A673 (cell line): ENCODE measurements at regions not wholly inside any gene's neighbourhood (a gene's known extent, or its start where the extent isn't known, plus 50 kb on each side); places are given as distances from the start of the nearest gene placed in this dataset.

Experiments
- EZH2 ChIP-seq: fragments of 200-600 bp; sonication (generic); IDR thresholded peaks from 2 replicates; pipeline ENCODE4 v1.6.1; 2017; ENCODE audit warnings: borderline replicate concordance, low read depth, mild to moderate bottlenecking, mixed read lengths, antibody characterized with exemption, low read length; ENCODE audit not compliant: poor library complexity, severe bottlenecking
- TF ChIP-seq, protein P1 (sequence below): fragments of 300-800, 200-600 bp; sonication (generic); conservative IDR thresholded peaks from 2 replicates; pipeline ENCODE4 v1.5.1; 2017; ENCODE audit warnings: low read depth, mild to moderate bottlenecking, antibody characterized with exemption, low read length, moderate library complexity, mixed read lengths

DNA sequence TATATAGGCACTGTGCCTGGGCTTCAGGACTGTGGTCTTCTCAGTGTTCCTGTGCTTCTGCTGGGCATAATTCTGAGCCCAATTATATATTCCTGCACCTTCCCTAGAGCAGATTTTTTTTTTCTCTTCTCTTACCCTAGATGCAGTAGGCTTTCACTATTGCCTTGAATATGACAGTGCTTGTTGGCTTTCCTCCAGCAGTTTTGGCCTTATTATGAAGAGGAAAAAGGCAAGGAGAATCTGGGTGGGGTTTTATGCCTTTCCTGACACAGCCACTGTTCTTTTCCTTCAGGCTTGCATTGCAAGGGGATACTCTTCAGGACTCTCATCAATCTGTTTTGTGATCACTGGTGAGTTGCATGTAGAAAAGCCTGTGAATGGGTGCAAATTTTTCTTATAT lies 221.9 kb upstream of the CELF4 start:
- TF ChIP-seq, protein P1, sequence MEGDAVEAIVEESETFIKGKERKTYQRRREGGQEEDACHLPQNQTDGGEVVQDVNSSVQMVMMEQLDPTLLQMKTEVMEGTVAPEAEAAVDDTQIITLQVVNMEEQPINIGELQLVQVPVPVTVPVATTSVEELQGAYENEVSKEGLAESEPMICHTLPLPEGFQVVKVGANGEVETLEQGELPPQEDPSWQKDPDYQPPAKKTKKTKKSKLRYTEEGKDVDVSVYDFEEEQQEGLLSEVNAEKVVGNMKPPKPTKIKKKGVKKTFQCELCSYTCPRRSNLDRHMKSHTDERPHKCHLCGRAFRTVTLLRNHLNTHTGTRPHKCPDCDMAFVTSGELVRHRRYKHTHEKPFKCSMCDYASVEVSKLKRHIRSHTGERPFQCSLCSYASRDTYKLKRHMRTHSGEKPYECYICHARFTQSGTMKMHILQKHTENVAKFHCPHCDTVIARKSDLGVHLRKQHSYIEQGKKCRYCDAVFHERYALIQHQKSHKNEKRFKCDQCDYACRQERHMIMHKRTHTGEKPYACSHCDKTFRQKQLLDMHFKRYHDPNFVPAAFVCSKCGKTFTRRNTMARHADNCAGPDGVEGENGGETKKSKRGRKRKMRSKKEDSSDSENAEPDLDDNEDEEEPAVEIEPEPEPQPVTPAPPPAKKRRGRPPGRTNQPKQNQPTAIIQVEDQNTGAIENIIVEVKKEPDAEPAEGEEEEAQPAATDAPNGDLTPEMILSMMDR = no peak
- no peak for TF ChIP-seq EZH2
